GM23338 (cell line): ENCODE measurements at regions not wholly inside any gene's neighbourhood (a gene's known extent, or its start where the extent isn't known, plus 50 kb on each side); places are given as distances from the start of the nearest gene placed in this dataset.

Source experiments
- ATAC-seq: fragments of 200-7000 bp; cut with Tn5 transposase; 3 replicates; pipeline ENCODE4 v1.9.1; 2020
- DNase-seq: peaks from one replicate; pipeline ENCODE4 v3.0.0-alpha.2; 2015; ENCODE audit warnings: low spot score
- H2AFZ ChIP-seq: fragments of 200-600 bp; sonication (generic); 2 replicates; pipeline ENCODE4 v1.8.0; 2016; ENCODE audit warnings: antibody characterized with exemption, mild to moderate bottlenecking, moderate library complexity
- H3F3A ChIP-seq: fragments of 200-600 bp; sonication (generic); replicated peaks from 2 replicates; pipeline ENCODE4 v1.8.0; 2017; ENCODE audit warnings: antibody characterized with exemption, mixed run types, low read depth
- H3K27ac ChIP-seq: fragments of 200-600 bp; sonication (generic); 2 replicates; pipeline ENCODE4 v1.6.1; 2016; ENCODE audit warnings: low read depth
- H3K27me3 ChIP-seq: fragments of 200-600 bp; sonication (generic); 2 replicates; pipeline ENCODE4 v1.8.0; 2016; ENCODE audit warnings: mild to moderate bottlenecking, mixed run types, moderate library complexity; ENCODE audit not compliant: insufficient read depth
- H3K36me3 ChIP-seq: fragments of 200-600 bp; sonication (generic); 2 replicates; pipeline ENCODE4 v1.8.0; 2016; ENCODE audit warnings: mild to moderate bottlenecking; ENCODE audit not compliant: insufficient read depth
- H3K4me1 ChIP-seq: fragments of 200-600 bp; sonication (generic); 2 replicates; pipeline ENCODE4 v1.8.0; 2016; ENCODE audit warnings: mild to moderate bottlenecking, moderate library complexity; ENCODE audit not compliant: insufficient read depth
- H3K4me2 ChIP-seq: fragments of 200-600 bp; sonication (generic); 2 replicates; pipeline ENCODE4 v1.7.1; 2017; ENCODE audit warnings: mixed run types
- H3K4me3 ChIP-seq: fragments of 200-600 bp; sonication (generic); 2 replicates; pipeline ENCODE4 v1.6.1; 2016; ENCODE audit warnings: mixed run types
- H3K79me2 ChIP-seq: fragments of 200-600 bp; sonication (generic); replicated peaks from 2 replicates; pipeline ENCODE4 v1.8.0; 2017; ENCODE audit warnings: mild to moderate bottlenecking; ENCODE audit not compliant: insufficient read depth
- H3K9me2 ChIP-seq: fragments of 200-600 bp; sonication (generic); 2 replicates; pipeline ENCODE4 v1.8.0; 2017; ENCODE audit not compliant: insufficient read depth
- H4K20me1 ChIP-seq: fragments of 200-600 bp; sonication (generic); replicated peaks from 2 replicates; pipeline ENCODE4 v1.8.0; 2017; ENCODE audit warnings: mild to moderate bottlenecking; ENCODE audit not compliant: insufficient read depth
- H3K27ac Mint-ChIP-seq: 2 replicates; pipeline ENCODE4 v1.8.0; 2020; ENCODE audit warnings: inconsistent platforms, mild to moderate bottlenecking, moderate library complexity, mixed read lengths
- H3K27me3 Mint-ChIP-seq: 3 replicates; pipeline ENCODE4 v1.8.0; 2022; ENCODE audit warnings: low read depth, mild to moderate bottlenecking, moderate library complexity, mixed read lengths, inconsistent platforms; ENCODE audit not compliant: insufficient read depth, poor library complexity
- H3K36me3 Mint-ChIP-seq: 3 replicates; pipeline ENCODE4 v1.8.0; 2021; ENCODE audit warnings: low read depth, mild to moderate bottlenecking, inconsistent platforms, moderate library complexity, mixed read lengths
- H3K4me1 Mint-ChIP-seq: 3 replicates; pipeline ENCODE4 v1.8.0; 2020; ENCODE audit warnings: mild to moderate bottlenecking, inconsistent platforms, mixed read lengths
- H3K4me3 Mint-ChIP-seq: 3 replicates; pipeline ENCODE4 v1.8.0; 2021; ENCODE audit warnings: moderate library complexity, mild to moderate bottlenecking, inconsistent platforms, mixed read lengths
- H3K9me3 Mint-ChIP-seq: 3 replicates; pipeline ENCODE4 v1.8.0; 2020; ENCODE audit warnings: moderate library complexity, mild to moderate bottlenecking, inconsistent platforms, mixed read lengths
- CREB1 ChIP-seq: fragments of 250-450 bp; sonication (Bioruptor Pico); IDR thresholded peaks from 2 replicates; pipeline ENCODE4 v1.5.0; 2020; ENCODE audit warnings: low read depth, mild to moderate bottlenecking, moderate library complexity
- EZH2 ChIP-seq: fragments of 200-600 bp; sonication (generic); IDR thresholded peaks from one replicate; pipeline ENCODE4 v1.8.0; 2017; ENCODE audit warnings: antibody characterized with exemption, mild to moderate bottlenecking, low read depth; ENCODE audit not compliant: unreplicated experiment
- EZH2phosphoT487 ChIP-seq: fragments of 200-600 bp; sonication (generic); IDR thresholded peaks from one replicate; pipeline ENCODE4 v1.8.1; 2018; ENCODE audit warnings: antibody characterized with exemption; ENCODE audit not compliant: unreplicated experiment
- JUNB ChIP-seq: IDR thresholded peaks from one replicate; pipeline ENCODE4 v1.6.1; 2016; ENCODE audit warnings: antibody characterized with exemption; ENCODE audit not compliant: unreplicated experiment
- POLR2AphosphoS5 ChIP-seq: IDR thresholded peaks from 2 replicates; pipeline ENCODE4 v1.6.1; 2016; ENCODE audit warnings: antibody characterized with exemption, low read depth
- ZNF114 ChIP-seq: fragments of 250-450 bp; sonication (Bioruptor Pico); IDR thresholded peaks from 2 replicates; pipeline ENCODE4 v1.5.0; 2020; ENCODE audit warnings: mild to moderate bottlenecking, moderate library complexity
- ZNF331 ChIP-seq: fragments of 250-450 bp; sonication (Bioruptor Pico); IDR thresholded peaks from 2 replicates; pipeline ENCODE4 v1.5.0; 2020; ENCODE audit warnings: low read depth, mild to moderate bottlenecking, moderate library complexity
- TF ChIP-seq, protein P1 (sequence below): IDR thresholded peaks from 2 replicates; pipeline ENCODE4 v1.6.1; 2016; ENCODE audit warnings: antibody characterized with exemption
- TF ChIP-seq, protein P2 (sequence below): IDR thresholded peaks from one replicate; pipeline ENCODE4 v1.6.1; 2018; ENCODE audit warnings: antibody characterized with exemption; ENCODE audit not compliant: unreplicated experiment

DNA sequence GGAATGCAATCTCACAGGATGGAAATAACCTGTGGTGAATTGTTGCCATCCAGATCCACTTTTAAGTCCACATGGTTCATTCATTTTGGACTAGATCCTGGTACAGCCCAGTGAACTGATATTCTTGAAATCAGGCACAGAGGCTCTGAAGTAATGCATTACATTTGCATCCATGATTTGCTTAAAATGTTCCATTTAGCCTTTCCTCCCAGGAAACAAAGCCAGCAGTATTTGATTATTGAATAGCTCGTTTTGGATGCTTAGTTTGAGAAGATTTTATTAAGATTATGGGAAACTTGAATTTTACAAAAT lies 995.8 kb upstream of the CDH2 start:
- Histone ChIP-seq H3K36me3 (no peaks in the 10 kb centered on the region), H3K27me3 (no peaks in the 10 kb centered on the region), H4K20me1 (no peaks in the 10 kb centered on the region), H3K9me2 (0 out of 2 replicates have a peak, but pooled peaks cover 7% of the 10 kb centered on the region), H3K27ac (no peak overlapping the region), H3F3A (no peaks in the 10 kb centered on the region), H3K4me2 (no peak overlapping the region), H3K4me1 (no peaks in the 10 kb centered on the region), H3K4me3 (no peak overlapping the region), H3K79me2 (no peaks in the 10 kb centered on the region), H2AFZ (0 out of 2 replicates have a peak overlapping the region, but pooled peaks have one; percentile 14)
- DNase-seq (no peak), ATAC-seq (no peak)
- H3K36me3 Mint-ChIP-seq = peaks cover 7% of the 10 kb centered on the region; the same call in 1 of the 3 replicates
- H3K4me3 Mint-ChIP-seq = no peak overlapping the region
- peaks cover under 1% of the 10 kb centered on the region for H3K27me3 Mint-ChIP-seq
- H3K27ac Mint-ChIP-seq = no peak overlapping the region
- peaks cover 10% of the 10 kb centered on the region; the same call in 1 of the 3 replicates for H3K9me3 Mint-ChIP-seq
- TF ChIP-seq ZNF331 (no peak), ZNF114 (CRISPR knock-in tag) (no peak), EZH2phosphoT487 (no peak), POLR2AphosphoS5 (no peak), JUNB (no peak)
- H3K4me1 Mint-ChIP-seq = no peaks in the 10 kb centered on the region

DNA sequence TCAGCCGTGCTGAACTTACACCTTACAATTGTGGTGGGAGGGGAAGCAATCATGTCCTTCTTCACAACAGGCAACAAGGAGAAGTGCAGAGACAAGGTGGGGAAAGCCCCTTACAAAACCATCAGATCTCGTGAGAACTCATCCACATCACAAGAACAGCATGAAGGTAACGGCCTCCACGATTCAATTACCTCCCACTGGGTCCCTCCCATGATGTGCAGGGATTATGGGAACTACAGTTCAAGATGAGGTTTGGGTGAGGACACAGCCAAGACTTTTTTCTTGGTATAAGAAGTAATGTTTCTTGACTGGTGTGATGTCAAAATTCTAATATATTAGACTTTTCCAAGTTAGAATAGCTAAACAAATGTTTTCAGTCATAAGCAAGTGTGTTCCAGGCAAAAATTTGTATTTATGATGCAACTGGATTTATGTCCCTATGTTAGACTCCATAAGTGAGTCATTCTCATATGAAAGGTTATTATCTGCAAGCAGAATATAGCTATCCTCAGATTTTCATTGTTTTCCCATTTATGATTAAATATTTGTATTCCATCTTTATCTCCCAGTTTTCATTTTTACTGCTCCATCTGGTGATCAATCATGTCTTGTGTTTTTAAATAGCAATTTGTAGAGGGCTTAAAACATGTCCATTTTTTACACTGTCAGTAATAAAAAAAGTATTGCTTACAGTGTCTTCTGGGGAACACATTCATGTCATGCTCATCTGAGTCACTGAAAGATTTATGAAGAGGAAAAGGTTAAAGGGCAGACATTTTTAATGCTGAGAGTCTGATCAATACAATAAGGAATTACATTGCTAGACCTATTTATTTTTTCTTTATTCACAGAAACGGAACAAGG lies 995.2 kb upstream of the CDH2 start:
- H3K79me2 ChIP-seq = no peaks in the 10 kb centered on the region
- Mint-ChIP-seq H3K4me1 (no peaks in the 10 kb centered on the region), H3K27ac (no peak overlapping the region), H3K9me3 (peaks cover 10% of the 10 kb centered on the region; the same call in 1 of the 3 replicates), H3K36me3 (peaks cover 7% of the 10 kb centered on the region; the same call in 1 of the 3 replicates), H3K4me3 (no peak overlapping the region), H3K27me3 (peaks cover 2% of the 10 kb centered on the region)
- H3K36me3 ChIP-seq = no peaks in the 10 kb centered on the region
- no peaks in the 10 kb centered on the region for H3F3A ChIP-seq
- H3K4me2 ChIP-seq = no peak overlapping the region
- ATAC-seq = no peak
- 0 out of 2 replicates have a peak overlapping the region, but pooled peaks have one; percentile 28 for H2AFZ ChIP-seq
- no peaks in the 10 kb centered on the region for H3K4me1 ChIP-seq
- H3K27ac ChIP-seq = no peak overlapping the region
- no peak overlapping the region for H3K4me3 ChIP-seq
- H4K20me1 ChIP-seq = no peaks in the 10 kb centered on the region
- TF ChIP-seq, protein P1, sequence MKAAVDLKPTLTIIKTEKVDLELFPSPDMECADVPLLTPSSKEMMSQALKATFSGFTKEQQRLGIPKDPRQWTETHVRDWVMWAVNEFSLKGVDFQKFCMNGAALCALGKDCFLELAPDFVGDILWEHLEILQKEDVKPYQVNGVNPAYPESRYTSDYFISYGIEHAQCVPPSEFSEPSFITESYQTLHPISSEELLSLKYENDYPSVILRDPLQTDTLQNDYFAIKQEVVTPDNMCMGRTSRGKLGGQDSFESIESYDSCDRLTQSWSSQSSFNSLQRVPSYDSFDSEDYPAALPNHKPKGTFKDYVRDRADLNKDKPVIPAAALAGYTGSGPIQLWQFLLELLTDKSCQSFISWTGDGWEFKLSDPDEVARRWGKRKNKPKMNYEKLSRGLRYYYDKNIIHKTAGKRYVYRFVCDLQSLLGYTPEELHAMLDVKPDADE = no peak
- no peak for TF ChIP-seq EZH2phosphoT487
- H3K9me2 ChIP-seq = 0 out of 2 replicates have a peak, but pooled peaks cover 7% of the 10 kb centered on the region
- H3K27me3 ChIP-seq = no peaks in the 10 kb centered on the region
- no peak for DNase-seq

DNA sequence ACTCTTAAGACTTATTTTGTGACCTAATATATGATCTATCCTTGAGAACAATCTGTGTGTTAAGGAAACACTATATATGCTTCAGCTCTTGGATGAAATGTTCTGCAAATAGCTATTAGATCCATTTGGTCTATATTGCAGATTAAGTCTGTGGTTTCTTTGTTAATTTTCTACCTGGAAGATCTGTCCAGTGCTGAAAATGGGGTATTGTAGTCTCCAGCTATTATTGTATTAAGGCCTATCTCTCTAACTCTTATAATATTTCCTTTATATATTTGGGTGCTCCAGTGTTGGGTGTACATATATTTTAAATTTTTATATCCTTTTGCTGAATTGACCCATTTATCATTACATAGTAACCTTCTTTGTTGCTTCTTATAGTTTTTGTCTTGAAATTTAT lies 992.7 kb upstream of the CDH2 start:
- ATAC-seq = no peak
- H3K4me3 Mint-ChIP-seq = no peak overlapping the region

More for the DNA sequence above, 992.7 kb upstream of the CDH2 start:
- no peaks in the 10 kb centered on the region; the same call in 1 of the 2 replicates for H3K4me1 ChIP-seq
- H3K27me3 Mint-ChIP-seq = peaks cover 2% of the 10 kb centered on the region
- H3K79me2 ChIP-seq = no peaks in the 10 kb centered on the region
- no peak overlapping the region for H3K27ac Mint-ChIP-seq
- no peaks in the 10 kb centered on the region for H3K36me3 ChIP-seq
- H3K9me2 ChIP-seq = 0 out of 2 replicates have a peak, but pooled peaks cover 7% of the 10 kb centered on the region
- TF ChIP-seq CREB1 (CRISPR knock-in tag) (no peak), EZH2 (no peak)
- TF ChIP-seq, protein P2, sequence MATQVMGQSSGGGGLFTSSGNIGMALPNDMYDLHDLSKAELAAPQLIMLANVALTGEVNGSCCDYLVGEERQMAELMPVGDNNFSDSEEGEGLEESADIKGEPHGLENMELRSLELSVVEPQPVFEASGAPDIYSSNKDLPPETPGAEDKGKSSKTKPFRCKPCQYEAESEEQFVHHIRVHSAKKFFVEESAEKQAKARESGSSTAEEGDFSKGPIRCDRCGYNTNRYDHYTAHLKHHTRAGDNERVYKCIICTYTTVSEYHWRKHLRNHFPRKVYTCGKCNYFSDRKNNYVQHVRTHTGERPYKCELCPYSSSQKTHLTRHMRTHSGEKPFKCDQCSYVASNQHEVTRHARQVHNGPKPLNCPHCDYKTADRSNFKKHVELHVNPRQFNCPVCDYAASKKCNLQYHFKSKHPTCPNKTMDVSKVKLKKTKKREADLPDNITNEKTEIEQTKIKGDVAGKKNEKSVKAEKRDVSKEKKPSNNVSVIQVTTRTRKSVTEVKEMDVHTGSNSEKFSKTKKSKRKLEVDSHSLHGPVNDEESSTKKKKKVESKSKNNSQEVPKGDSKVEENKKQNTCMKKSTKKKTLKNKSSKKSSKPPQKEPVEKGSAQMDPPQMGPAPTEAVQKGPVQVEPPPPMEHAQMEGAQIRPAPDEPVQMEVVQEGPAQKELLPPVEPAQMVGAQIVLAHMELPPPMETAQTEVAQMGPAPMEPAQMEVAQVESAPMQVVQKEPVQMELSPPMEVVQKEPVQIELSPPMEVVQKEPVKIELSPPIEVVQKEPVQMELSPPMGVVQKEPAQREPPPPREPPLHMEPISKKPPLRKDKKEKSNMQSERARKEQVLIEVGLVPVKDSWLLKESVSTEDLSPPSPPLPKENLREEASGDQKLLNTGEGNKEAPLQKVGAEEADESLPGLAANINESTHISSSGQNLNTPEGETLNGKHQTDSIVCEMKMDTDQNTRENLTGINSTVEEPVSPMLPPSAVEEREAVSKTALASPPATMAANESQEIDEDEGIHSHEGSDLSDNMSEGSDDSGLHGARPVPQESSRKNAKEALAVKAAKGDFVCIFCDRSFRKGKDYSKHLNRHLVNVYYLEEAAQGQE = peak; percentile 36
- H3K4me1 Mint-ChIP-seq = peaks cover 5% of the 10 kb centered on the region; the same call in 2 of the 3 replicates
- H3F3A ChIP-seq = no peaks in the 10 kb centered on the region
- DNase-seq = no peak
- no peaks in the 10 kb centered on the region for H4K20me1 ChIP-seq
- no peak overlapping the region for H3K4me3 ChIP-seq
- H3K27ac ChIP-seq = no peak overlapping the region
- no peak overlapping the region for H3K4me2 ChIP-seq
- no peak overlapping the region for H2AFZ ChIP-seq
- H3K27me3 ChIP-seq = no peaks in the 10 kb centered on the region
- peaks cover 7% of the 10 kb centered on the region; the same call in 1 of the 3 replicates for H3K36me3 Mint-ChIP-seq
- H3K9me3 Mint-ChIP-seq = peaks cover 10% of the 10 kb centered on the region; the same call in 1 of the 3 replicates
